ENCODE measurements at regions not wholly inside any gene's neighbourhood (a gene's known extent, or its start where the extent isn't known, plus 50 kb on each side); places are given as distances from the start of the nearest gene placed in this dataset.

GRCh38 chr5:57692582-57693487 lies 210.2 kb upstream of the ACTBL2 start:
- TF ChIP-seq, protein P1, sequence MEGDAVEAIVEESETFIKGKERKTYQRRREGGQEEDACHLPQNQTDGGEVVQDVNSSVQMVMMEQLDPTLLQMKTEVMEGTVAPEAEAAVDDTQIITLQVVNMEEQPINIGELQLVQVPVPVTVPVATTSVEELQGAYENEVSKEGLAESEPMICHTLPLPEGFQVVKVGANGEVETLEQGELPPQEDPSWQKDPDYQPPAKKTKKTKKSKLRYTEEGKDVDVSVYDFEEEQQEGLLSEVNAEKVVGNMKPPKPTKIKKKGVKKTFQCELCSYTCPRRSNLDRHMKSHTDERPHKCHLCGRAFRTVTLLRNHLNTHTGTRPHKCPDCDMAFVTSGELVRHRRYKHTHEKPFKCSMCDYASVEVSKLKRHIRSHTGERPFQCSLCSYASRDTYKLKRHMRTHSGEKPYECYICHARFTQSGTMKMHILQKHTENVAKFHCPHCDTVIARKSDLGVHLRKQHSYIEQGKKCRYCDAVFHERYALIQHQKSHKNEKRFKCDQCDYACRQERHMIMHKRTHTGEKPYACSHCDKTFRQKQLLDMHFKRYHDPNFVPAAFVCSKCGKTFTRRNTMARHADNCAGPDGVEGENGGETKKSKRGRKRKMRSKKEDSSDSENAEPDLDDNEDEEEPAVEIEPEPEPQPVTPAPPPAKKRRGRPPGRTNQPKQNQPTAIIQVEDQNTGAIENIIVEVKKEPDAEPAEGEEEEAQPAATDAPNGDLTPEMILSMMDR (IDR thresholded peaks at IDR 0.05) = no peak
- TF ChIP-seq POLR2A (IDR thresholded peaks at IDR 0.05) = no peak

Data from lower leg skin (tissue), 3 donors.